Neural progenitor cell (in vitro differentiated cells): ENCODE measurements at regions not wholly inside any gene's neighbourhood (a gene's known extent, or its start where the extent isn't known, plus 50 kb on each side); places are given as distances from the start of the nearest gene placed in this dataset.

Experiments
- EZH2 ChIP-seq: fragments of 200-600 bp; sonication (generic); IDR thresholded peaks from 2 replicates; pipeline ENCODE4 v1.6.1; 2017; ENCODE audit warnings: antibody characterized with exemption, mild to moderate bottlenecking, moderate library complexity
- TF ChIP-seq, protein P1 (sequence below): fragments of 200-600 bp; sonication (generic); IDR thresholded peaks from 2 replicates; pipeline ENCODE4 v1.5.1; 2017; ENCODE audit warnings: antibody characterized with exemption, mild to moderate bottlenecking

DNA sequence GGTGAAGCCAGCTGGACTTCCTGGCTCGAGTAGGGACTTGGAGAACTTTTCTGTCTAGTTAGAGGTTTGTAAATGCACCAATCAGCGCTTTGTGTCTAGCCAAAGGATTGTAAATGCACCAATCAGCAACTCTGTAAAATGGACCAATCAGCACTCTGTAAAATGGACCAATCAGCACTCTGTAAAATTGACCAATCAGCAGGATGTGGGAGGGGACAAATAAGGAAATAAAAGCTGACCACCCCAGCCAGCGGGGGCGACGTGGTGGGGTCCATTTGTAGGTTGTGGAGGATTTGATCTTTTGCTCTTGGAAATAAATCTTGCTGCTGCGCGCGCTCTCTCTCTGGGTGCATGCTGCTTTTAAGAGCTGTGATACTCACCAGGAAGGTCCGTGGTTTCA lies 202.9 kb downstream of the MIAT start:
- TF ChIP-seq, protein P1, sequence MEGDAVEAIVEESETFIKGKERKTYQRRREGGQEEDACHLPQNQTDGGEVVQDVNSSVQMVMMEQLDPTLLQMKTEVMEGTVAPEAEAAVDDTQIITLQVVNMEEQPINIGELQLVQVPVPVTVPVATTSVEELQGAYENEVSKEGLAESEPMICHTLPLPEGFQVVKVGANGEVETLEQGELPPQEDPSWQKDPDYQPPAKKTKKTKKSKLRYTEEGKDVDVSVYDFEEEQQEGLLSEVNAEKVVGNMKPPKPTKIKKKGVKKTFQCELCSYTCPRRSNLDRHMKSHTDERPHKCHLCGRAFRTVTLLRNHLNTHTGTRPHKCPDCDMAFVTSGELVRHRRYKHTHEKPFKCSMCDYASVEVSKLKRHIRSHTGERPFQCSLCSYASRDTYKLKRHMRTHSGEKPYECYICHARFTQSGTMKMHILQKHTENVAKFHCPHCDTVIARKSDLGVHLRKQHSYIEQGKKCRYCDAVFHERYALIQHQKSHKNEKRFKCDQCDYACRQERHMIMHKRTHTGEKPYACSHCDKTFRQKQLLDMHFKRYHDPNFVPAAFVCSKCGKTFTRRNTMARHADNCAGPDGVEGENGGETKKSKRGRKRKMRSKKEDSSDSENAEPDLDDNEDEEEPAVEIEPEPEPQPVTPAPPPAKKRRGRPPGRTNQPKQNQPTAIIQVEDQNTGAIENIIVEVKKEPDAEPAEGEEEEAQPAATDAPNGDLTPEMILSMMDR: no peak
- no peak for TF ChIP-seq EZH2
